DND-41 (cell line): ENCODE measurements at regions not wholly inside any gene's neighbourhood (a gene's known extent, or its start where the extent isn't known, plus 50 kb on each side); places are given as distances from the start of the nearest gene placed in this dataset.

ENCODE experiments used
- ATAC-seq: fragments of 200-7000 bp; cut with Tn5 transposase; 3 replicates; pipeline ENCODE4 v1.9.1; 2021; ENCODE audit warnings: low read depth; ENCODE audit not compliant: insufficient read depth
- DNase-seq: peaks from one replicate; pipeline ENCODE4 v3.0.0-alpha.2; 2020
- H2AFZ ChIP-seq: 2 replicates; pipeline ENCODE4 v1.6.0; 2012; ENCODE audit warnings: low read depth, low read length
- H3K27ac ChIP-seq: 2 replicates; pipeline ENCODE4 v1.5.1; 2012; ENCODE audit warnings: low read length, inconsistent platforms
- H3K27me3 ChIP-seq: fragments of 200-600 bp; sonication (generic); 2 replicates; pipeline ENCODE4 v1.6.0; 2012; ENCODE audit warnings: low read length, mild to moderate bottlenecking, inconsistent platforms; ENCODE audit not compliant: insufficient read depth, poor library complexity
- H3K36me3 ChIP-seq: 2 replicates; pipeline ENCODE4 v1.5.1; 2012; ENCODE audit warnings: low read length, inconsistent platforms; ENCODE audit not compliant: insufficient read depth
- H3K4me1 ChIP-seq: 2 replicates; pipeline ENCODE4 v1.5.1; 2012; ENCODE audit warnings: mild to moderate bottlenecking, low read length; ENCODE audit not compliant: insufficient read depth
- H3K4me2 ChIP-seq: 2 replicates; pipeline ENCODE4 v1.6.0; 2012; ENCODE audit warnings: mild to moderate bottlenecking, moderate library complexity, low read length, inconsistent platforms; ENCODE audit not compliant: insufficient read depth
- H3K4me3 ChIP-seq, 2 experiments: fragments of 200-600 bp in 1 of 2; shearing (Covaris generic) in 1 of 2; 2 replicates each; pipeline ENCODE4 v1.5.1; 2012 to 2016; ENCODE audit warnings: inconsistent platforms in 2 of 2, low read length in 2 of 2, mild to moderate bottlenecking in 2 of 2, low read depth in 1 of 2, moderate library complexity in 1 of 2
- H3K79me2 ChIP-seq: 2 replicates; pipeline ENCODE4 v1.6.0; 2012; ENCODE audit warnings: low read length, inconsistent platforms; ENCODE audit not compliant: insufficient read depth
- H3K9ac ChIP-seq: 2 replicates; pipeline ENCODE4 v1.6.0; 2012; ENCODE audit warnings: low read depth, mild to moderate bottlenecking, inconsistent platforms, low read length, moderate library complexity
- H3K9me3 ChIP-seq: 2 replicates; pipeline ENCODE4 v1.5.1; 2012; ENCODE audit warnings: low read length, moderate library complexity, mild to moderate bottlenecking, inconsistent platforms; ENCODE audit not compliant: insufficient read depth, severe bottlenecking
- H4K20me1 ChIP-seq: 2 replicates; pipeline ENCODE4 v1.6.0; 2012; ENCODE audit warnings: low read length; ENCODE audit not compliant: insufficient read depth
- CTCF ChIP-seq: IDR thresholded peaks from 2 replicates; pipeline ENCODE4 v1.5.1; 2012; ENCODE audit warnings: borderline replicate concordance, low read length, moderate library complexity, mild to moderate bottlenecking; ENCODE audit not compliant: poor library complexity, severe bottlenecking; ENCODE audit errors: extremely low read depth
- EZH2 ChIP-seq: IDR thresholded peaks from 3 replicates; pipeline ENCODE4 v1.6.1; 2012; ENCODE audit warnings: borderline replicate concordance, low read depth, mild to moderate bottlenecking, moderate library complexity, low read length, inconsistent platforms; ENCODE audit not compliant: severe bottlenecking

GRCh38 chr10:59006511-59007306, 169.7 kb upstream of the PHYHIPL start:
- DNase-seq (no peak), ATAC-seq (no peak)
- Histone ChIP-seq H3K4me3 (no peak overlapping the region), H3K4me1 (no peaks in the 10 kb centered on the region), H3K9ac (no peak overlapping the region), H3K4me2 (no peak overlapping the region), H3K9me3 (no peaks in the 10 kb centered on the region), H2AFZ (no peak overlapping the region), H3K27me3 (no peaks in the 10 kb centered on the region), H3K79me2 (no peaks in the 10 kb centered on the region), H3K27ac (no peak overlapping the region), H3K36me3 (no peaks in the 10 kb centered on the region), H4K20me1 (no peaks in the 10 kb centered on the region)
- TF ChIP-seq CTCF (no peak), EZH2 (no peak)

- no peak for ATAC-seq
- no peak overlapping the region for H3K27ac ChIP-seq
- no peaks in the 10 kb centered on the region for H3K79me2 ChIP-seq
- no peaks in the 10 kb centered on the region for H3K9me3 ChIP-seq
- H2AFZ ChIP-seq = no peak overlapping the region
- H3K4me3 ChIP-seq = no peak overlapping the region
- H3K4me2 ChIP-seq = no peak overlapping the region
- no peaks in the 10 kb centered on the region for H3K36me3 ChIP-seq
- H4K20me1 ChIP-seq = no peaks in the 10 kb centered on the region
- no peaks in the 10 kb centered on the region for H3K4me1 ChIP-seq
- no peak for DNase-seq
- H3K9ac ChIP-seq = no peak overlapping the region
- no peaks in the 10 kb centered on the region for H3K27me3 ChIP-seq
- TF ChIP-seq CTCF = no peak
Measured at GRCh38 chr10:59007307-59008025, 169.0 kb upstream of the PHYHIPL start.

GRCh38 chr10:59008452-59008851, 168.0 kb upstream of the PHYHIPL start:
- Histone ChIP-seq H3K9me3 (no peaks in the 10 kb centered on the region), H2AFZ (no peak overlapping the region), H3K79me2 (no peaks in the 10 kb centered on the region), H3K9ac (no peak overlapping the region), H3K27ac (no peak overlapping the region), H4K20me1 (no peaks in the 10 kb centered on the region), H3K4me3 (no peak overlapping the region), H3K36me3 (no peaks in the 10 kb centered on the region), H3K4me1 (no peaks in the 10 kb centered on the region), H3K27me3 (no peaks in the 10 kb centered on the region), H3K4me2 (no peak overlapping the region)
- TF ChIP-seq CTCF (no peak), EZH2 (no peak)
- ATAC-seq (no peak), DNase-seq (no peak)
